ENCODE measurements at regions not wholly inside any gene's neighbourhood (a gene's known extent, or its start where the extent isn't known, plus 50 kb on each side); places are given as distances from the start of the nearest gene placed in this dataset.

GRCh38 chr4:117267317-117267716 lies 181.9 kb upstream of the TRAM1L1 start:
- no peaks in the 10 kb centered on the region for H3K27me3 ChIP-seq (ENCODE audit: control insufficient read depth, insufficient read depth, low read length, poor library complexity, severe bottlenecking)
- H3K36me3 ChIP-seq (ENCODE audit: control insufficient read depth, insufficient read depth, low read length), result no peaks in the 10 kb centered on the region
- H3K4me1 ChIP-seq (ENCODE audit: control insufficient read depth, insufficient read depth, low read length), result no peaks in the 10 kb centered on the region
- Mint-ChIP-seq H3K9me3 (peaks cover 13% of the 10 kb centered on the region), H3K36me3 (ENCODE audit: low read depth) (no peaks in the 10 kb centered on the region), H3K27ac (no peak overlapping the region), H3K27me3 (ENCODE audit: insufficient read depth) (no peaks in the 10 kb centered on the region), H3K4me1 (no peaks in the 10 kb centered on the region), H3K4me3 (no peak overlapping the region)
- no peak overlapping the region for H3K4me3 ChIP-seq (ENCODE audit: low read length)
- no peak for TF ChIP-seq CTCF (conservative IDR thresholded peaks at IDR 0.05)
- DNase-seq, result no peak
- H3K27ac ChIP-seq (ENCODE audit: low read depth, low read length), result no peak overlapping the region
- no peak overlapping the region for H3K9ac ChIP-seq (ENCODE audit: extremely low read depth, low read length, poor library complexity, severe bottlenecking)
- WGBS, 2 experiments (ENCODE audit: insufficient coverage in 1 of 2, insufficient read length in 1 of 2), result 93% methylated on average over 2 of the region's 3 CpGs; no CpG with 5 or more reads in 1 of the 2 experiments
- peaks cover 23% of the 10 kb centered on the region for H3K9me3 ChIP-seq (ENCODE audit: control insufficient read depth, low read length)

GRCh38 chr4:117284736-117285135 lies 199.4 kb upstream of the TRAM1L1 start:
- Mint-ChIP-seq H3K27ac (no peak overlapping the region), H3K9me3 (peaks cover 1% of the 10 kb centered on the region), H3K4me1 (peaks cover 1% of the 10 kb centered on the region), H3K27me3 (ENCODE audit: insufficient read depth) (no peaks in the 10 kb centered on the region), H3K4me3 (no peak overlapping the region), H3K36me3 (ENCODE audit: low read depth) (no peaks in the 10 kb centered on the region)
- TF ChIP-seq CTCF (conservative IDR thresholded peaks at IDR 0.05), result no peak
- DNase-seq, result no peak
- Histone ChIP-seq H3K4me1 (ENCODE audit: control insufficient read depth, insufficient read depth, low read length) (no peaks in the 10 kb centered on the region), H3K4me3 (ENCODE audit: low read length) (no peak overlapping the region), H3K27ac (ENCODE audit: low read depth, low read length) (no peak overlapping the region), H3K36me3 (ENCODE audit: control insufficient read depth, insufficient read depth, low read length) (no peaks in the 10 kb centered on the region), H3K9ac (ENCODE audit: extremely low read depth, low read length, poor library complexity, severe bottlenecking) (no peak overlapping the region), H3K9me3 (ENCODE audit: control insufficient read depth, low read length) (peaks cover 10% of the 10 kb centered on the region), H3K27me3 (ENCODE audit: control insufficient read depth, insufficient read depth, low read length, poor library complexity, severe bottlenecking) (no peaks in the 10 kb centered on the region)

- H3K36me3 ChIP-seq (ENCODE audit: control insufficient read depth, insufficient read depth, low read length), result no peaks in the 10 kb centered on the region
- Mint-ChIP-seq H3K27me3 (ENCODE audit: insufficient read depth) (no peaks in the 10 kb centered on the region), H3K27ac (no peak overlapping the region), H3K9me3 (no peaks in the 10 kb centered on the region), H3K4me1 (no peaks in the 10 kb centered on the region), H3K4me3 (no peak overlapping the region), H3K36me3 (ENCODE audit: low read depth) (no peaks in the 10 kb centered on the region)
- 88% methylated on average over 1 of the region's 1 CpG; no CpG with 5 or more reads in 1 of the 2 experiments for WGBS, 2 experiments (ENCODE audit: insufficient coverage in 1 of 2, insufficient read length in 1 of 2)
- H3K4me1 ChIP-seq (ENCODE audit: control insufficient read depth, insufficient read depth, low read length), result no peaks in the 10 kb centered on the region
- H3K9ac ChIP-seq (ENCODE audit: extremely low read depth, low read length, poor library complexity, severe bottlenecking), result no peak overlapping the region
- no peak for DNase-seq
- TF ChIP-seq CTCF (conservative IDR thresholded peaks at IDR 0.05), result no peak
- H3K9me3 ChIP-seq (ENCODE audit: control insufficient read depth, low read length), result no peaks in the 10 kb centered on the region
- no peaks in the 10 kb centered on the region for H3K27me3 ChIP-seq (ENCODE audit: control insufficient read depth, insufficient read depth, low read length, poor library complexity, severe bottlenecking)
- H3K27ac ChIP-seq (ENCODE audit: low read depth, low read length), result no peak overlapping the region
- no peak overlapping the region for H3K4me3 ChIP-seq (ENCODE audit: low read length)
Measured at GRCh38 chr4:117293784-117294183, 208.4 kb upstream of the TRAM1L1 start.
